ENCODE measurements at regions not wholly inside any gene's neighbourhood (a gene's known extent, or its start where the extent isn't known, plus 50 kb on each side); places are given as distances from the start of the nearest gene placed in this dataset.

DNA sequence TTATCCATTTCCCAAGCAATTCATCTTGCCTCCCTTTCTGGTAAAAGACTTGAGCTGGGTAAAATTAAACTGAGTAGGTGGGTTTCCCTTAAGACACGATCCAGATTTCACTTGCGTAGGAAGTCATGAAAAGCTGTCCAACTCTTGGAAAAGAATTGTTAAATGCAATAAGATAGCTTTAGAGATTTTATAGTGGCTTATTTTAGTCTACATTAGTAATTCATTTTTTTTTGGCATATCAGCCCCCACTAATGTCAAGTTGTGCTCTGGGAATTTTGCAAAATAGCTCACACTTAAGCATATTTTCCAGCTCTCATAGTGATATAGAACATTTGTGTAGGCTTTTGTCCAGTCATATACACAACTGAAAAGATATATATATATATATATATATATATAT lies 344.7 kb upstream of the FIGN start:
- TF ChIP-seq, protein P1, sequence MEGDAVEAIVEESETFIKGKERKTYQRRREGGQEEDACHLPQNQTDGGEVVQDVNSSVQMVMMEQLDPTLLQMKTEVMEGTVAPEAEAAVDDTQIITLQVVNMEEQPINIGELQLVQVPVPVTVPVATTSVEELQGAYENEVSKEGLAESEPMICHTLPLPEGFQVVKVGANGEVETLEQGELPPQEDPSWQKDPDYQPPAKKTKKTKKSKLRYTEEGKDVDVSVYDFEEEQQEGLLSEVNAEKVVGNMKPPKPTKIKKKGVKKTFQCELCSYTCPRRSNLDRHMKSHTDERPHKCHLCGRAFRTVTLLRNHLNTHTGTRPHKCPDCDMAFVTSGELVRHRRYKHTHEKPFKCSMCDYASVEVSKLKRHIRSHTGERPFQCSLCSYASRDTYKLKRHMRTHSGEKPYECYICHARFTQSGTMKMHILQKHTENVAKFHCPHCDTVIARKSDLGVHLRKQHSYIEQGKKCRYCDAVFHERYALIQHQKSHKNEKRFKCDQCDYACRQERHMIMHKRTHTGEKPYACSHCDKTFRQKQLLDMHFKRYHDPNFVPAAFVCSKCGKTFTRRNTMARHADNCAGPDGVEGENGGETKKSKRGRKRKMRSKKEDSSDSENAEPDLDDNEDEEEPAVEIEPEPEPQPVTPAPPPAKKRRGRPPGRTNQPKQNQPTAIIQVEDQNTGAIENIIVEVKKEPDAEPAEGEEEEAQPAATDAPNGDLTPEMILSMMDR (IDR thresholded peaks at IDR 0.05; ENCODE audit: control insufficient read depth, insufficient read depth, low read depth, low read length, missing control alignments) = no peak
- H3K4me3 ChIP-seq (ENCODE audit: control insufficient read depth, low read depth, low read length) = no peak overlapping the region
- no peak for DNase-seq (ENCODE audit: low read depth)

DNA sequence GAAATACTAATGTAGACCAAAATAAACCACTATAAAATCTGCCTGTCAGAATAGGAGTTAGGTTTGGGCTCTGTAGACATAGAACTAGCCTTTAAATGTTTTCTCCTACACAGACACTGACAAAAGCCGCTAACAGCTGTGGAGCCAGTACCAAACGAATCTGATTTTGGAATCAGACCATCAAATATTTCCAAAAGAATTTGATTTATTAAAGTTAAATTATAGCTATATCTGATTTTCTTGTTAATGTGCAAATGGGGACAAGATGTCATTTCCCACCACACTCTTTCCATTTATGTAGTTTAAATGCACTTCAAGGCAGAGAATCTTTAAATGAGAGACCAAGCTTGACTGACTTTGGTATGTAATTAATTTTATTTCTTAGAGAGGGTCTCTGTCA lies 343.4 kb upstream of the FIGN start:
- no peak for DNase-seq (ENCODE audit: low read depth)
- TF ChIP-seq, protein P1 (IDR thresholded peaks at IDR 0.05; ENCODE audit: control insufficient read depth, insufficient read depth, low read depth, low read length, missing control alignments) = no peak
- no peak overlapping the region for H3K4me3 ChIP-seq (ENCODE audit: control insufficient read depth, low read depth, low read length)

DNA sequence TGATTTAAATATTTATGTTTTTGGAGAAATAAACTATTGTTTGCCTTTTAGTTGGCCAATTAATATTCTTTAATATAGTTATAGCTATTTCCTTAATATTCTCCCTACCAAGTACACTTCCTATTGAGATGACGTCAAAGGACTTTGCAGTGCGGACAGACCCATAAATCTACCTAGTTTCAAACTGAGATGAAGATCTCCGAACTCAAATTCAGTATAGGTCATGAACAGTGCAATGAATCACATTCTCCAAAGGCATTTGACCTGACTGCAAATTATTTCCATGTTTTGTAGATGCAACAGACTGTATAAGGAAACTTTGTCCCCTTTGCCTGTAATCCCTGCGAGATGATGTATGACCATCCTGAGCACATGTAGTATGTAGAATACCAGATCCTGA lies 342.6 kb upstream of the FIGN start:
- DNase-seq (ENCODE audit: low read depth) = no peak
- no peak overlapping the region for H3K4me3 ChIP-seq (ENCODE audit: control insufficient read depth, low read depth, low read length)
- TF ChIP-seq, protein P1 (IDR thresholded peaks at IDR 0.05; ENCODE audit: control insufficient read depth, insufficient read depth, low read depth, low read length, missing control alignments) = no peak

DNA sequence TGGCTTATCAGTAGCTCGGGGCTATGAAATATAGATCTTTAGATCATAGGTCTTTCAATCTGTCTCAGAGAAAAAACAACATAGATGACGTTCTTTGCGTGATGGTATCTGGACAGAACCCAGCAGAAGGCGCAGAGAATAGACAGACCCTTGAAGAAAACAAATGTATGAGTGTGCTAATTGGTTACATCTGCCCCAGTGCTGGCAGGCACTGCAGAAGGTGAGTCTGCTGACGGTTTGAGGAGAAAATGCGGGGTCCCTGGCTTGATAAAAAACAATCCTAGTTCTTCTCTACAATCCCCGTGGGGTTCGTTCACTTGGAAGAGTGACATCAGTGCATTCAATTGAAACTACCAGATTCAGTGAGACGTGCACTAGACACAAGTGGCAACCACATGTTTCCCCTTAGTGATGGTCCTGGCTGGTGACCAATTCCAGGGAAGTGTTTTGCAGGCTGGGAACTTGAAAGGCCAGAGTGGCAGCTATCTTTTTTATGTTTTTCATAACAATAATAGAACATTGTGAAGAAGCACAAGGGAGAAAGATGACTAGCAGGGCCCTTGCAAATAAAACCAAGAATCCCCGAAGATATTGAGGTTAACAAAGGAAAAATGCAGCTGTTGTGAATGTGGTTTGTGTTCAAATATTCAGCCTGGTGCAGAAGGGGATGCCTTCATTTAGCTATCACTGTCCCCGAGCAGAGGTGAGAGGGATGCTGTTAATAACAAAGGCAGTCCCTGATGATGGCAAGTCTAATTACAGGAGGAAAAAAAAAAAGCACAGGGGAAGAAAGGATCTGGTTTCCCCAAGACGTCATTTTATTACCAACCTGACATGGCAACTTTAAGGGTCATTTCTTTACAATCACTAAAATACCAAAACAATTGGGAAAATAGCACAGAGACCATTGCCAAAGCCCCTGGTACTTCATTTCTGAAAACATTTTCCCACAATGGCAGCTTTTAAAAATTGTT lies 337.6 kb upstream of the FIGN start:
- H3K4me3 ChIP-seq (ENCODE audit: control insufficient read depth, low read depth, low read length) = no peak overlapping the region
- DNase-seq (ENCODE audit: low read depth) = no peak
- TF ChIP-seq, protein P1 (IDR thresholded peaks at IDR 0.05; ENCODE audit: control insufficient read depth, insufficient read depth, low read depth, low read length, missing control alignments) = no peak

DNA sequence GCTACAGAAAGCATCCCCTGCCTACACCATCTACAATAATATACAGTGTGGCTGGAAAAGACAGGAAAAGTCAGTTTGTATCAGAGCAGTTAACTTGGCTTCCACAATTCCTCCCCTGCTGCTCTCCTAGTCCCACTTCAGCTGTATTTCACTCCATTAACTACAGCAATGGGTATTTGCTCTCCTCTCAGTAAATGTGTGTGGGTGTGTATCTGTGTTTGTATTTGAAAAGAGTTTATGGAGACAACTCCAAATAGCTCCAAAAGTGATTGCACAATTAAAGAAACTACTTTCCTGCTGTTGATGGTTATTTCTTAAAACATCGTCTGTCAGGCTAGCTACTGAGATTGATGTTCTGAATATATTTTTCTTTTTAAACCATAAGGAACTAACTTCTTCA lies 333.7 kb upstream of the FIGN start:
- no peak for DNase-seq (ENCODE audit: low read depth)
- TF ChIP-seq, protein P1 (IDR thresholded peaks at IDR 0.05; ENCODE audit: control insufficient read depth, insufficient read depth, low read depth, low read length, missing control alignments) = no peak
- no peak overlapping the region for H3K4me3 ChIP-seq (ENCODE audit: control insufficient read depth, low read depth, low read length)

DNA sequence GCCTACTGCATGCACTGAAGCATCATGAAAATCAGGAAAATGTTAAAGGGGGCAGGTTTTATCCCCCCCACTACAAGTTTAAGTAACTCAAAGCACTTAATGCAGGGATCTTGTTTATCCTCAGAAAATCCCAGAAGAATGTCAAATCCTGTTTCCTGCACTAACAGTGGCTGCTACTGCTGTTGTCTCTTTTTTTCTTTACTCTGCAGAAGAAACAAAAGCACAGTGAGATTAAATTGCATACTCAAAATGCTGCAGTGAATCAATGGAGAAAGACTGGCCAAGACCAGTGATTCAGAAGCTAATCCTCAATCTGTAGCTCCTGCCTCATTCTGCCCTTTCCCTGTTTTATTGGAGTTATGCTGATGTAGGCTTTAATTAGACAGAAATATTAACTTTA lies 332.3 kb upstream of the FIGN start:
- H3K4me3 ChIP-seq (ENCODE audit: control insufficient read depth, low read depth, low read length) = no peak overlapping the region
- TF ChIP-seq, protein P1 (IDR thresholded peaks at IDR 0.05; ENCODE audit: control insufficient read depth, insufficient read depth, low read depth, low read length, missing control alignments) = no peak
- no peak for DNase-seq (ENCODE audit: low read depth)
